ENCODE measurements at regions not wholly inside any gene's neighbourhood (a gene's known extent, or its start where the extent isn't known, plus 50 kb on each side); places are given as distances from the start of the nearest gene placed in this dataset.

- Histone ChIP-seq H3K27ac (ENCODE audit: low read depth, low read length) (no peak overlapping the region), H3K9me3 (ENCODE audit: control insufficient read depth, insufficient read depth, low read length) (no peaks in the 10 kb centered on the region), H3K4me3 (ENCODE audit: low read depth, low read length) (no peak overlapping the region), H3K27me3 (ENCODE audit: control insufficient read depth, insufficient read depth, low read length) (no peaks in the 10 kb centered on the region)
- no peak for DNase-seq (ENCODE audit: low read depth, low spot score)
- TF ChIP-seq CTCF (IDR thresholded peaks at IDR 0.05; ENCODE audit: low read depth, low read length), result no peak
- ChIA-PET CTCF (no interaction called here), POLR2A (interaction anchor here (0.6 kb wide), 1 partner anchor 286 kb away, joined by 3 read pairs; no protein-coding TSS in a partner anchor)
Observed at GRCh38 chr3:55177749-55178148, 249.9 kb upstream of the LRTM1 start.

- H3K27me3 ChIP-seq (ENCODE audit: control insufficient read depth, insufficient read depth, low read length), result no peaks in the 10 kb centered on the region
- H3K9me3 ChIP-seq (ENCODE audit: control insufficient read depth, insufficient read depth, low read length), result no peaks in the 10 kb centered on the region
- CTCF ChIA-PET, result interaction anchor here (1.0 kb wide), 1 partner anchor 222 kb away, joined by 3 read pairs; no protein-coding TSS in a partner anchor
- DNase-seq (ENCODE audit: low read depth, low spot score), result no peak
- TF ChIP-seq CTCF (IDR thresholded peaks at IDR 0.05; ENCODE audit: low read depth, low read length), result no peak
- POLR2A ChIA-PET, result no interaction called here
- H3K27ac ChIP-seq (ENCODE audit: low read depth, low read length), result no peak overlapping the region
- H3K4me3 ChIP-seq (ENCODE audit: low read depth, low read length), result no peak overlapping the region
Observed at GRCh38 chr3:55175423-55175822, 247.6 kb upstream of the LRTM1 start.

GRCh38 chr3:55174747-55175146, 246.9 kb upstream of the LRTM1 start:
- Histone ChIP-seq H3K27ac (ENCODE audit: low read depth, low read length) (no peak overlapping the region), H3K27me3 (ENCODE audit: control insufficient read depth, insufficient read depth, low read length) (no peaks in the 10 kb centered on the region), H3K4me3 (ENCODE audit: low read depth, low read length) (no peak overlapping the region), H3K9me3 (ENCODE audit: control insufficient read depth, insufficient read depth, low read length) (no peaks in the 10 kb centered on the region)
- DNase-seq (ENCODE audit: low read depth, low spot score), result no peak
- POLR2A ChIA-PET, result no interaction called here
- TF ChIP-seq CTCF (IDR thresholded peaks at IDR 0.05; ENCODE audit: low read depth, low read length), result no peak
- CTCF ChIA-PET, result interaction anchor here (1.0 kb wide), 1 partner anchor 13 kb away, joined by 4 read pairs; no protein-coding TSS in a partner anchor

- POLR2A ChIA-PET, result no interaction called here
- H3K27ac ChIP-seq (ENCODE audit: low read depth, low read length), result no peak overlapping the region
- no peak overlapping the region for H3K4me3 ChIP-seq (ENCODE audit: low read depth, low read length)
- no peak for TF ChIP-seq CTCF (IDR thresholded peaks at IDR 0.05; ENCODE audit: low read depth, low read length)
- no peaks in the 10 kb centered on the region for H3K9me3 ChIP-seq (ENCODE audit: control insufficient read depth, insufficient read depth, low read length)
- no peak for DNase-seq (ENCODE audit: low read depth, low spot score)
- H3K27me3 ChIP-seq (ENCODE audit: control insufficient read depth, insufficient read depth, low read length), result no peaks in the 10 kb centered on the region
- CTCF ChIA-PET, result no interaction called here
Observed at GRCh38 chr3:55173504-55173903, 245.6 kb upstream of the LRTM1 start.

GRCh38 chr3:55172913-55173312, 245.1 kb upstream of the LRTM1 start:
- no peak for DNase-seq (ENCODE audit: low read depth, low spot score)
- ChIA-PET POLR2A (no interaction called here), CTCF (interaction anchor here (1.0 kb wide), 1 partner anchor 8 kb away, joined by 4 read pairs; no protein-coding TSS in a partner anchor)
- Histone ChIP-seq H3K27ac (ENCODE audit: low read depth, low read length) (no peak overlapping the region), H3K9me3 (ENCODE audit: control insufficient read depth, insufficient read depth, low read length) (no peaks in the 10 kb centered on the region), H3K27me3 (ENCODE audit: control insufficient read depth, insufficient read depth, low read length) (no peaks in the 10 kb centered on the region), H3K4me3 (ENCODE audit: low read depth, low read length) (no peak overlapping the region)
- TF ChIP-seq CTCF (IDR thresholded peaks at IDR 0.05; ENCODE audit: low read depth, low read length), result no peak
